NCI-H2029 treated with DMSO at 0.1 percent for 48 hours (cell line): ENCODE measurements at regions not wholly inside any gene's neighbourhood (a gene's known extent, or its start where the extent isn't known, plus 50 kb on each side); places are given as distances from the start of the nearest gene placed in this dataset.
"Not testable (repeated sequence)": the region's sequence is repeated elsewhere in the genome, so short reads cannot be mapped to it uniquely, and the experiment has no call there.

Experiments used
- DNase-seq: peaks from one replicate; lab custom pipeline; 2025; lab: John Stamatoyannopoulos, UW

DNA sequence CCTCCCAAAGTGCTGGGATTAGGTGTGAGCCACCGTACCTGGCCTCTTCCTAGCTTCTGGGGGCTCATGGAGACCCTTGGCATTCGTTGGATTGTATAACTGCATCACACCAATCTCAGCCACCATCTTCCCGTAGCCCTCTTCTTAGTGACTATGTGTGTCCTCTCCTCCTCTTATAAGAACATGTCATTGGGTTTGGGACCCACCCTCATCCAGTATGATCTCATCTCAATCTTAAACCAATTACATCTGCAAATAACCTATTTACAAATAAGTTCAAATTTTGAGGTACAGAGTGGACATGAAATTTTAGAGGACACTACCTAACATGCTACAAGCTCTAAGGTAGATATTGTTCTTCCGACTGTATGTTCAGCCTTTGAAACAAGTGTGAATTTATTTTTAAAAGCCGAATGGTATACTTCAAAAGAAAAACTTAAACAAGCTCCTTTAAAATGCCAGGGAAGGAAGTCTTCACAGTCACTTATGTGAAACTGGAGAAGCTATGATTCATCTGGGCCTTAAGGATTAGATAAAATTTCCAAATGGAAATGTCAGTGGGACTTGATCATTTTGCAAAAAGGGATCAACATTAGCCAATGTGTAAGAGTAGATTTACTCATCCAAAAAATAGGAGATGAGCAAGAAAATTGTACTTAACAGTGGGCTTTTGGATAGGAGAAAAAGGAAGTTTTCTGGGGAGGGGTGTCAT is 225.7 kb downstream of the MEX3B start:
- DNase-seq = no peak

DNA sequence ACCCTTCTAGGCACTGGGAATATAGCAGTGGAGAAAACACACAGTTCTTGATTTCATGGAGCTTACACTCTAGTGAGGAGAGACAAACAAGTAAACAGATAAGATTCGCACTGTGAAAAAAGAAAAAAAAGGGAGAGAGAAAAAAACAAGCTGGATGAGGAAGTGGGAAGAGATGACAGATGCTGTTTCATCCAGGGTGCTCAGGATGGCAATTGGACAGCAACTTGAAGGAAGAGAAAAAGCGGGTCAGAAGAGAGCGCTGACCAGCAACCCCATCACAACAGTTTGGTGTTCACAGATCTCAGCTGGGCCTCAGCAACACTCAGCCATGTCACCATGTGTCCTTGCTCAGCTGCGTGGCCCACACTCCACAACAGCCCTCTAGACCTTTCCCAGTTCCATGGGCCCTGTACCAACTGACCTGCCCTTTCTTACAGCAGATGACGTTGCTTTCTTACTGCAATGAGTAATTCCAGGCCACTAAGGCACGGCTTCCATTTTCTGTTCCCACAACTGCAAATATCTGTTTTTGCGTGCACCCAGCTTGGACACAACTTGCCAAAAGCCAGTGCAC is 230.8 kb downstream of the MEX3B start:
- DNase-seq = no peak

GRCh38 chr15:81813215-81813614 is 232.6 kb downstream of the MEX3B start:
- peak; percentile 38 for DNase-seq

GRCh38 chr15:81812456-81812855 is 233.4 kb downstream of the MEX3B start:
- DNase-seq = no peak

GRCh38 chr15:81811736-81812135 is 234.1 kb downstream of the MEX3B start:
- DNase-seq = no peak

DNA sequence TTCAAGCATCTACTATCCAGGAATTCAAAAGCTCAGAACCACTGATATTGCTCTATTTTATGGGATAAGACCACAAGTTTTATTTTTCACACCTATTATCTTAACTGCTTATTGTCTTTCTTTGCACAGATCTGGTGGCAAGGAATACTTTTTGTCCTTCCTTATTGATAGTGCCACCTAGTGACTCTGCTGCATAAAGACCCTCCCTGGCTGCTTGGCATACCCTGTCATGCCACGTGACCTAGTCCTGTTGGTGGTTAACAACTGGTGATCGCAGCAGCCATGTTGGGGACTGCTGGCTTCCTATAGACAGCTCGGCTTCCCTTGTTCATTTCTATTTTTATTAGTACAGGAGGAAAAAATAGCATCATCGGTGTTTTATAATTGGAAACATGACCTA is 236.3 kb downstream of the MEX3B start:
- peak; percentile 7 for DNase-seq

DNA sequence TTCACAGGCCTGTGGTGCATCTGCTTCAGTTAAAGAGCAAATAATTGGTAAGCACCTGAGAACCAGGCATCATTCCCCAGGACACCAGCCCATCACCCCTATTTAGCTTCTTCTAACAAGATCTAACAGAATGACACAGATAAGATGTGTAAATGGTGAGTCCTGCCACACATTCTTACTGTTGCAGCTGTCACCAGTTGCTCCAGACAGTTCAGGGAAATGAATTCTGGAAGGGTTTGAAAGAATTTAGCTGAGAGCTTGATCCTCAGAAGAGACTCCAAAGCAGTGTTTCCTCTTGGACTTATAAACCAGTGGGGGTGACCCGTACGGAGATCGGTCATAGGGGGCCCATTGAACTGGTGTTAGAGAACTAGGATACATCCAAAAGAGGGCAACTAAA is 238.0 kb downstream of the MEX3B start:
- DNase-seq = no peak

- DNase-seq = no peak
Measured at GRCh38 chr15:81807186-81807585, 238.6 kb downstream of the MEX3B start.

DNA sequence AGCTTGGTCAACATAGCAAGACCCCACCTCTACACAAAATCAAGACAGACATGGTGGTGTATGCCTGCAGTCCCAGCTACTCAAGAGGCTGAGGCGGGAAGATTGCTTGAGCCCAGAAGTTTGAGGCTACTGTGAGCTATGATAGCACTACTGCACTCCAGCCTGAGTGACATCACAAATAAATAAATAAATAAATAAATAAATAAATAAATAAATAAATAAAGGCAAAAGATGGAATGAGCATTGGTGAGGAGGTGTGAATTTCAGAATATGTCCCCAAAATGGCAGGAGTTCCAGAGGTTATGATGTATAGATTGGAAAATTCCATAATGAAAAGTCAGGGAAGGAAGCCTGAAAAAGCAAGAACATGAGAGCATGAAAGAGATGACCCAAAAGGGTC is 249.9 kb downstream of the MEX3B start:
- DNase-seq = no peak

DNA sequence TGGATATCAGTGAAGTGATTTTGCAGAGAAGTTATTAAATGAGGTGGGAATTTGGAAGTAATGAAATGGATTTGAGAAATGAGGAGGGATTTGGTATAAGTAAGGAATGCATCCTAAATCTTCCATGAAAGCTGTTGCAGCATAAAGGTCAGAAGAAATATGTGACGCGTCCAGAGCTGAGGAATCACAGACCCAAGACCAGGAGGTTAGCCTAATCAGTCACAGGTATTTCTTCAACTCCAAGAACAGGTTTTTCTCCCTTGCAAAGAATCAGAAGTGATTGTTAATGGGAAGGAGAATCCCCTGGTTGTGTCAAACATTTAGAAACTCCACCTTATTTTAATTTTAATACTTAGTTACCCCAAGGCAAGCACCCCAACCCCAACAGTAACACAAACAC is 253.2 kb downstream of the MEX3B start:
- no peak for DNase-seq

DNA sequence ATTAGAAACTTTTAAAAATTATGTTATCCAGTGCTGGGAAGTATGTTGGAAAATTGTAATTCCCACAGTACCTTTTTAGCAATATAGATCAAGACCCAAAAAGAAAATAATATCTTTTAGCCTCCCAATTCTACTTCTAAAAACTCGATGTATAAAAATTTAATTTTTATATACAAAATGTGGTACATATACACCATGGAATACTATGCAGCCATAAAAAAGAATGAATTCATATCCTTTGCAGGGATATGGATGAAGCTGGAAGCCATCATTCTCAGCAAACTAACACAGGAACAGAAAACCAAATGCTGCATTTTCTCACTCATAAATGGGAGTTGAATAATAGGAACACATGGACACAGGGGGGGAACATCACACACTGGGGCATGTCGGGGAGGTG is 254.5 kb downstream of the MEX3B start:
- not testable (repeated sequence) for DNase-seq

- DNase-seq = peak; percentile 24
Measured at GRCh38 chr15:81789403-81789802, 256.4 kb downstream of the MEX3B start.

DNA sequence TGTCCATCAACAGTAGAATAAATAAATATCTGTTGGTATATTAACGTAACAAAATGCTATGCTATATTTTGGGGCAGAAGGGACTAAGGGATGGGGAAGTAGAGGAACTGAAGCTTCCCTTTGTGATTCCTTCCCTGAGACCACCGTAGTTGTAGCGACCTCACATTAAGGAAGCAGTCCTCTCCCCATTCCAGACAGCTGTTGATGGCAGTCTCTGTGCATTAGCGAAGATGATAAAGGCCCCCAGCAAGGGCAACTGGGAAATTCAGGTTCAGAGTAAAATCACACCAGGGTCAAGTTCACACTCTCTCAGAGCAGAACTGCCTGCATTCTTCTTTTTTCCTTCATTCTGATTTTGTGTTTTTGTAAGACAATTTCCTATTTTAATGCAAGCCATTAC is 259.0 kb downstream of the MEX3B start:
- no peak for DNase-seq

GRCh38 chr15:81785679-81786078 is 260.1 kb downstream of the MEX3B start:
- no peak for DNase-seq

DNA sequence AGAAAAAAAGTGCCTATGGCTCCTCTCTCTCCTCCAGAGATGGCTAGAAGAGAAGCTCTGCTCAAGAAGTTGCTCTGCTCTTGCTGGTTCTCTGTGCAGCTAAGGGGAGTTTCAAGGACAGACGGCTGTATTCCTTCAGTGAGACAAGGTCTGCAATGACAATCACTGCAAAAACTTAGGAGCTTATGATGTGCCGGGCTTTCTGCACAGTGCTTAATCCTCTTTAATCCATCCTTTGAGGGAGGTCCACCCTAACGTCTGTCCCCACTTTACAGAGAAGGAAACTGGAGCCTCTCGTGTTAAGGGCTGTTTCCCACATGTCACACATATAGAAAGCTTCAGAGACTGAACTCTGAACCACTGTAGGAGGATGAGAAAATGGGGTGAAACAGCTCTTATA is 260.6 kb downstream of the MEX3B start:
- DNase-seq = no peak

- DNase-seq = no peak
Measured at GRCh38 chr15:81784751-81785150, 261.1 kb downstream of the MEX3B start.

DNA sequence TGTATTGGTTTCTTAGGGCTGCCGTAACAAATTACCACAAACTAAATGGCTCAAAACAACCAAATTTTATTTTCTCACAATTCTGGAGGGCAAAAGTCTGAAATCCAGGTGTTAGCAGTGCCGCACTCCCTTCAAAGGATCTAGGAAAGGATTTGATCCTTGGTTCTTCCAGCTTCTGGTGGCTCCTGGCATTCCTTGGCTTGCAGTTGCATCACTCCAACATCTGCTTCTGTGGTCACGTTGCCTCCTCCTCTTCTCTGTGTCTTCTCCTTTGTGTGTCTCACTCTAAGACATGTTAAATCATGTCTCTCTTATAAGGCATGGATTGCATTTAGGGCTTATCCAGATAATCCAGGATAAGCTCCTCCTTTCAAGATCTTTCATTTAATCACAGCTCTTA is 262.2 kb downstream of the MEX3B start:
- no peak for DNase-seq

DNA sequence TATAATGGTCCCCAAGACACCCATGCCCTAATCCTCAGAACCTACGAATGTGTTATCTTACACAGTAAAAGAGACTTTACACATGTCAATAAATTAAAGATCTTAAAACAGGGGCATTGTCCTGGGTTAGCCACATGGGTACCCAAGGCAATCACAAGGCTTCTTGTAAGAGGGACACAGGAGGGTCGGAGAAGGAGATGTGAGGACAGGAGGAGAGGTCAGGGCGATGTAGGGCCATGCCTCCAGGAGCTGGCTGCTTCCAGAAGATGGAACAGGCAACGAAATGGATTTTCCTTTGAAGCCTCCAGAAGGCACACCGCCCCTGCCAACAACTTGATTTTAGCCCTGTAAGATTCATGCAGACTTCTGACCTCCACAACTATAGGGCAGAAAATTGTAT is 262.7 kb downstream of the MEX3B start:
- no peak for DNase-seq

DNA sequence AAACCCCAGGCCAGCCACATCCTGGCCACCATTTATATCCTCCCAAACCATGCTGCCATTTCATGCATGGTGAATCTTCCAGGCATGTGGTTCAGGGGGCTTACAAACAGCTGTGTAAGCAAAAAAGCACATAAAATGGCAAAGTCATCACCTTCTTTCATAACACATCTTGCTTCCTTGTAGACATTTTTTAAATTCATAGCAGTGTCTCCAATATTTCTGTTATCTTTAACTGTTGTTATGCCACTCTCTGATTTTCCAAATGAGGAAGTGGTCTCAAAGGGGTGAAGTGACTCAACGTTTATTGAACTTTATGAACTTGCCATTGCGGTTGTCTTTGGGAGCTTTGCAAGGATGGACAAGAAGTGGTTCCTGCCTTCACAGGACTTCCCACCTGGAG is 264.4 kb downstream of the MEX3B start:
- no peak for DNase-seq

DNA sequence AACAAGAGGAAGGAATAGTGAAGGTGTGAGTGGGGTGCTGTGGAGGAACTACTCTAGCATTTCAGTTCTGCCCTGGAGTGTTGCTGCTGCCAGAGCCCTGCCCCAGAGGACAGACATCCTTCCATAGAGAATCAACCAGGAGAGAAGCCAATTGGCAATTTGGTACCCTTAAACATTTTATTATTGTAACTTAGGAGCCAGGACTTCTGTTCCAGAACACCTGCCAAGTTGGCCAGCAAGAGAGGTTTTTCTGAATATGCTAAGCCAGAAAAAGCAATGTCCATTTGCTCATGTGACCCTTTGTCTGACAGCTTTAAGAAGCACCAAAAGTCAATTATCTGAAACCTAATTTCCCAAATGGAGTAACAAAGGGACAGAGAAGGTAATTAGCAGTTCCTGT is 264.9 kb downstream of the MEX3B start:
- DNase-seq = no peak

DNA sequence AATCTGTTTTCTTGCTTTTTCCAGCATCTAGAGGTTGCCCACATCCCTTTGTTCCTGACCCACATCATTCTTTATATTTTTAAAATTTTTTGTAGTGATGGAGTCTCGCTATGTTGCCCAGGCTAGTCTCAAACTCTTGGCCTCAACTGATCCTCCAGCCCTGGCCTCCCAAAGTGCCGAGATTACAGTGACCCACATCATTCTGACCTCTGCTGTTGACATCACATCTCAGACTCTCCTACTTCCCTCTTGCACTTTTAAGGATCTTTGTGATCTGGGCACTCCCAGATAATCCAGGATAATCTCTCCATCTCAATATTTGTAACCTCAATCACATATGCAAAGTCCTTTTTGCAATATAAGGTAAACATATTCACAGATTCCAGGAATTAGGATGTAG is 266.6 kb downstream of the MEX3B start:
- DNase-seq = no peak

DNA sequence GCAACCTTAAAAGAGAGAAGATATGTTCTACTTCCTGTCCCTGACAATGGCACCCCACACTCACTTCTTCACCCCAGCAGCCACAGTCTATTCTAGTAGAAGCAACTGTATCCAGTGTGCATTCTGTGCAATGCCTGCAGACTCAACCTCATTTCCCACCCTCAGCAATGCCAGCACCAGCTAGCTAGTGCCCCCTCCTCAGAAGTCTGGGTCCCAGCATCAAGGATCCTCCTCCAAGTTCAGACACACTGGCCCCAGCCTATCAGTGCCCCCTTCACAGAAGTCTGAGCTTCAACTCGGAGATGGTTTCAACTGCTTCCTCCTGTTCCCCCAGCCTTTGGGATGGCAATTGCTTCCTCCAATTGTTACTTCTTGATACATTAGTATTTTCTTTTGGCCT is 268.3 kb downstream of the MEX3B start:
- DNase-seq = no peak

GRCh38 chr15:81776976-81777375 is 268.8 kb downstream of the MEX3B start:
- no peak for DNase-seq

- DNase-seq = not testable (repeated sequence)
Measured at GRCh38 chr15:81775779-81776178, 270.0 kb downstream of the MEX3B start.
